Brain microvascular endothelial cell (primary cell): ENCODE measurements at regions not wholly inside any gene's neighbourhood (a gene's known extent, or its start where the extent isn't known, plus 50 kb on each side); places are given as distances from the start of the nearest gene placed in this dataset.

ENCODE experiments used
- DNase-seq: peaks from one replicate; pipeline ENCODE4 v3.0.0-alpha.2; 2020
- H3K27ac ChIP-seq: fragments of 250-450 bp; sonication (Bioruptor Pico); 2 replicates; pipeline ENCODE4 v1.5.1; 2020; ENCODE audit warnings: mild to moderate bottlenecking, moderate library complexity
- H3K27me3 ChIP-seq: fragments of 250-450 bp; sonication (Bioruptor Pico); replicated peaks from 2 replicates; pipeline ENCODE4 v1.5.1; 2020; ENCODE audit warnings: mild to moderate bottlenecking
- H3K36me3 ChIP-seq: fragments of 250-450 bp; sonication (Bioruptor Pico); replicated peaks from 2 replicates; pipeline ENCODE4 v1.5.1; 2020; ENCODE audit warnings: mild to moderate bottlenecking
- H3K4me3 ChIP-seq: 2 replicates; pipeline ENCODE4 v1.5.1; 2011; ENCODE audit warnings: low read depth, mild to moderate bottlenecking, control low read depth, low read length, moderate library complexity
- CTCF ChIP-seq: IDR thresholded peaks from 2 replicates; pipeline ENCODE4 v1.5.1; 2011; ENCODE audit warnings: low read depth, mild to moderate bottlenecking, moderate library complexity, low read length, control low read depth, inconsistent platforms; ENCODE audit errors: missing control alignments
- in situ Hi-C: cut with HindIII; loops from 2 replicates; pipeline ENCODE4 v1.10.0; 2017; ENCODE audit warnings: low sequenced_read_pairs, low pct_ligation_motif_present

- Histone ChIP-seq H3K27me3 (peaks cover 2% of the 10 kb centered on the region), H3K36me3 (no peaks in the 10 kb centered on the region), H3K4me3 (no peak overlapping the region), H3K27ac (no peak overlapping the region)
- in situ Hi-C loops = no loop called here
- no peak for TF ChIP-seq CTCF
- DNase-seq = no peak
These were observed 62.1 kb upstream of the OTOS start for GRCh38 chr2:240202586-240202985.

DNA sequence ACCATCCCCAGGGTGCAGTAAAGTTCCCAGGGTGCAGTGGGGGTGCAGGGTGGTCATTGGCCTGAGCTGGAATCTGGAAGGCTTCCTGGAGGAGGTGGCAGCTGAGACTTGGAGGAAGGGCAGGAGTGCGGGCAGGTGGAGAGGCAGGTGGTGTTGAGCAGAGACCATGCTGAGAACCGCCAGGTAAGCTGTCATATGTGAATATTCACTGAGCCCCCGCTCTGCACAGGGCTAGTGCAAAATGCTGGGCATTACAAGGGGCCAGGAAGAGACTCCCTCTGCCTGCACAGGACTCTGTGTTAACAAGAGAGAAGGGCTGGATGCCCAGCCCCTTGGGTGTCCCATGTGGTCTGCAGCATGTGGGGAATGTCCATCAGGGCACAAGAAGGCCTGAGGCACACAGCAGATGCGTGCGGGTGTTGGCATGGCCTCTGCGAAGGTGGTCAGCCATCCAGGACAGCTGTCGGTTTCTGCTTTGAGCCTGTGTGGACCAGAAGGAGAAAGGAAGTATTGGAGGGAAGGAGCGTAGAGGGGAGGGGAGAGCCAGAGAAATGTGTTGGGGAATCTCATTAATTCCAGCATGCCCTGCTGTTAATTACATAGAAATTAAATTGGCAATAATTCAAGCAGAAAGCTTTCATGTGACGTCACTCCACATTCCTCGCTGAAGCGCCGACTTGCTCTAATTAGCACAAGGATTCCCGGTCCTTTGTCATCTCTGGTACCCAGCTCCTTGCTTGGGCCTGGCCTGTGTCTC is 62.8 kb upstream of the OTOS start:
- peaks cover 2% of the 10 kb centered on the region for H3K27me3 ChIP-seq
- no peak for TF ChIP-seq CTCF
- H3K27ac ChIP-seq = no peak overlapping the region
- H3K36me3 ChIP-seq = no peaks in the 10 kb centered on the region
- H3K4me3 ChIP-seq = no peak overlapping the region
- in situ Hi-C loops = no loop called here
- no peak for DNase-seq

DNA sequence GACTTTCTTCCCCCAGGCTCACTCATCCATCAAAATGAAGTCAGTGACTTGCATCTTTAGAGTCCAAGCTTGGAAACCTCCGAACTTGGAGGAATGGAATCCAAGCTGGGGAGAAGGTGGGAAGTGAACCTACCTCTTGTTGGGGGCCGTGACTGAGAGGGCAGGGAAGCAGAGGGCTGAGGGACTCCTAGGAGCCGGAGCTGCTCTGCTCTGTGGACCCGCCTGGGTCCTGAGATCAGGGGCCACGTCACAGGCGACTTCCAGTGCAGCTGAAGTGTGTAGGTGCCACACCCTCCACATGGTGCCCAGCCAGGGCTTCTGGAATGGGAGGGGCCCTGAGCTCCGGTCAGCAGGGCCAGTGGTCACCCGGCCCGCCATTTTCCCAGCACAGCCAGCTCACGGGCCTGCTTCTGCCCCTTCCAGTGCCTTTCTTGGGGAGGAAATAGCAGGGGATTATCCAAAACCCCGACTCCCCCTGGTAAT is 63.4 kb upstream of the OTOS start:
- Histone ChIP-seq H3K4me3 (no peak overlapping the region), H3K27me3 (peaks cover 2% of the 10 kb centered on the region), H3K27ac (no peak overlapping the region), H3K36me3 (no peaks in the 10 kb centered on the region)
- DNase-seq = no peak
- in situ Hi-C loops = no loop called here
- TF ChIP-seq CTCF = no peak

DNA sequence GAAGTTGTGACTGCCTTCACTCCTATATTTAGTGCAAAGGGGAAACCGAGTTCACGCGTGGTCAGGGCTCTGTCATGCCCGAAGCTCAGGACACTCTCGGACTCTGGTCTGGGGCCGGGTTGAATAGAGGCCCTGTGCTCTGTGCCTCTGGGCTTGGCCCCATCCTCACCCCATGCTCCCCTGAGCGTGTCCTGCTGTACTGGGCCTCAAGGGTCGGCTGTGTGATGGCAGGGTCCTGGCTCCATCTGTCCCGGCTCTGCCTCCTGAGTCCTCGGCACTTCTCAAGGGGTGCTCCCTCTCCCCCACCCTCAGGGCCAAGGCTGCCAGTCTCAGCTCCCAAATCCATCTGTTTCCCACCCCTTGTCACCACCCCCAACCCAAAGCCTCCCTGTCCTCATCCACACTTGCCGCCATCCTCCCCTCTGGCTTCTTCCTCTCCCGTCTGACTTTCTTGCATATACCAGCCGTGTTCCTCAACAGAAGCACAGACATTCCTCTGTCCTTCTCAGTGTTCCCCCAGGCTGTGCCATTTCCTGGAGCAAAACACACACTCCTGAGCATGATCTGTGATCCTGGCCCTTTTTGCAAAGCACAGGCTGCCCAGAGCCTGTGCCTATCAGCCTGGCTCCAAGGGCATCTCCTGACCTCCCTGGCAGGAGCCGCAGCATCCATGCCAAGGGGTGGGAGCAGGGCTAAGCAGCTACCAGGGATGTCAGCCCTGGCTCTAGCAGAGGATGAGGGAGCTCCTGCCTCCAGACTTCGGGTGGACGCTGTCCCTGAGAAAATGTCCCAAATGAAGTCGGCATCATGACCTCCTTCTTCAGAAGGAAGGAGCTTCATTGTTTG is 64.2 kb upstream of the OTOS start:
- no peak for DNase-seq
- Histone ChIP-seq H3K27me3 (peaks cover 2% of the 10 kb centered on the region), H3K4me3 (no peak overlapping the region), H3K36me3 (no peaks in the 10 kb centered on the region), H3K27ac (no peak overlapping the region)
- no peak for TF ChIP-seq CTCF
- in situ Hi-C loops = no loop called here

- DNase-seq = peak; percentile 59
- no peak for TF ChIP-seq CTCF
- Histone ChIP-seq H3K4me3 (no peak overlapping the region), H3K27me3 (peaks cover 2% of the 10 kb centered on the region), H3K36me3 (no peaks in the 10 kb centered on the region), H3K27ac (no peak overlapping the region)
- in situ Hi-C loops = no loop called here
These were observed 64.9 kb upstream of the OTOS start for GRCh38 chr2:240205348-240205747.
